Panc1 (cell line): ENCODE measurements at regions not wholly inside any gene's neighbourhood (a gene's known extent, or its start where the extent isn't known, plus 50 kb on each side); places are given as distances from the start of the nearest gene placed in this dataset.
"Not testable (repeated sequence)": the region's sequence is repeated elsewhere in the genome, so short reads cannot be mapped to it uniquely, and the experiment has no call there.

Experiments used
- CTCF ChIP-seq: fragments of 450-650 bp; IDR thresholded peaks from 2 replicates; pipeline ENCODE4 v1.5.1; 2017; ENCODE audit warnings: mild to moderate bottlenecking
- POLR2AphosphoS5 ChIP-seq: IDR thresholded peaks from 2 replicates; pipeline ENCODE4 v1.6.1; 2012; ENCODE audit warnings: mild to moderate bottlenecking, low read depth, low read length, moderate library complexity
- REST ChIP-seq, 2 experiments: IDR thresholded peaks; 2 replicates each; pipeline ENCODE4 v1.6.1; 2011 to 2012; ENCODE audit warnings: low read depth in 2 of 2, control low read depth in 1 of 2, low read length in 1 of 2, mild to moderate bottlenecking in 1 of 2, moderate library complexity in 1 of 2; ENCODE audit not compliant: insufficient read depth in 1 of 2
- SIN3A ChIP-seq: IDR thresholded peaks from 2 replicates; pipeline ENCODE4 v1.6.1; 2012; ENCODE audit warnings: low read depth, mild to moderate bottlenecking, low read length, moderate library complexity, borderline replicate concordance; ENCODE audit not compliant: insufficient read depth

DNA sequence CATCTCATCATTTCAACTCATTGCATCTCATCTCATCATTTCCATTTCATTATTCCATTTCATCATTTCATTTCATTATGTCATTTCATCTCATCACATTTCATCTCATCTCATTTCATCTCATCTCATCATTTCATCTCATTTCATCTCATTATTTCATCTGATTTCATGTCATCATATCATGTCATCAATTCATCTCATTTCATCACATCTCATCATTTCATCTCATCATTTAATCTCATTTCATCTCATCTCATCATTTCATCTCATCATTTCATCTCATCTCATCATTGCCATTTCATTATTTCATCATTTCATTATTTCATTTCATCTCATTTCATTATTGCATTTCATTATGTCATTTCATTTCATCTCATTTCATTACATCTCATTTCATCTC is 410.5 kb downstream of the ZNF33B start:
- not testable (repeated sequence) for TF ChIP-seq CTCF; REST (IDR thresholded peaks at IDR 0.05; ENCODE audit: insufficient read depth in 1 of 2, low read depth in 2 of 2, low read length in 1 of 2); SIN3A; POLR2AphosphoS5
